Heart right ventricle (tissue), 16 donors: ENCODE measurements at regions not wholly inside any gene's neighbourhood (a gene's known extent, or its start where the extent isn't known, plus 50 kb on each side); places are given as distances from the start of the nearest gene placed in this dataset.

Experiments
- ATAC-seq, 8 donors: fragments of 200-7000 bp; cut with Tn5 transposase; one replicate each; pipeline ENCODE4 v1.9.1; 2020; ENCODE audit warnings: mild to moderate bottlenecking in 8 of 8, moderate library complexity in 8 of 8, moderate number of reproducible peaks in 1 of 8
- DNase-seq, 2 donors: peaks; one replicate each; pipeline ENCODE4 v3.0.0-alpha.2; 2020
- H3K27ac ChIP-seq, 10 donors: fragments of 200-600 bp; sonication (generic) in 2 of 10; one replicate each; pipeline versions ENCODE4 v1.5.0 to v1.8.0; 2020 to 2022; ENCODE audit warnings: mild to moderate bottlenecking in 3 of 10
- H3K27me3 ChIP-seq, 7 donors: fragments of 200-600 bp; one replicate each; pipeline ENCODE4 v1.8.0; 2021 to 2022; ENCODE audit warnings: mild to moderate bottlenecking in 2 of 7
- H3K36me3 ChIP-seq, 9 donors: fragments of 200-600 bp; sonication (generic) in 1 of 9; one replicate each; pipeline versions ENCODE4 v1.5.0 to v1.8.0; 2020 to 2022; ENCODE audit warnings: mild to moderate bottlenecking in 2 of 9
- H3K4me1 ChIP-seq, 9 donors: fragments of 200-600 bp; sonication (generic) in 1 of 9; one replicate each; pipeline versions ENCODE4 v1.5.0 to v1.8.0; 2020 to 2022; ENCODE audit warnings: mild to moderate bottlenecking in 4 of 9
- H3K4me3 ChIP-seq, 10 donors: fragments of 200-600 bp; sonication (generic) in 2 of 10; one replicate each; pipeline versions ENCODE4 v1.5.0 to v1.8.0; 2020 to 2022; ENCODE audit warnings: mild to moderate bottlenecking in 7 of 10, moderate library complexity in 2 of 10
- H3K9me3 ChIP-seq, 11 donors: fragments of 200-600 bp in 10 of 11; sonication (generic) in 2 of 11; one replicate each; pipeline versions ENCODE4 v1.5.0 to v1.8.0; 2013 to 2022; ENCODE audit warnings: mild to moderate bottlenecking in 2 of 11, control low read depth in 1 of 11, moderate library complexity in 1 of 11
- CTCF ChIP-seq, 9 donors: fragments of 200-600 bp; sonication (generic) in 2 of 9; IDR thresholded peaks; one replicate each; pipeline versions ENCODE4 v1.5.0 to v1.8.0; 2021 to 2022; ENCODE audit warnings: antibody characterized with exemption in 9 of 9, mild to moderate bottlenecking in 5 of 9, moderate library complexity in 1 of 9
- WGBS, 2 donors: extraction: QIAGEN DNeasy Blood & Tissue Kit; methylation state at CpG; one replicate each; pipeline ENCODE4 v1.1.7; 2013; ENCODE audit warnings: inconsistent platforms in 1 of 2; 5-methylcytosine and 5-hydroxymethylcytosine counted together
- intact Hi-C, 10 donors: fragments of 100-400 bp; cut with DNase I; formaldehyde crosslinking; loops; one replicate each; pipeline versions ENCODE4 v1.11.1 to v1.14.2; 2022
- donor health status: Arrhythmogenic right ventricular cardiomyopathy.
- donor health status: ischemic (EF 13 %, LVEDD 7.1; RV severe dilation, severe dysfunction).
- donor health status: healthy with polysubstance abuse.
- donor health status: DM: no; HTN: yes; CAD: no.
- donor health status: DM: no; HTN: no; CAD: no.
- donor health status: ischemic (EF 25% LVEDD 6.9; RV normal size, moderate dysfunction).
- donor health status: ischemic (EF 25% LVEDD 5.7; RV mildly dilated, moderate dysfunction).
- donor health status: healthy.
- donor health status: DM: yes; HTN: yes; CAD: no.
- donor health status: Ischemic cardiomyopathy.
- donor health status: ischemic (EF 35%, LVEDD 5.7; RV mildly dilated, moderate dysfunction).
- donor health status: nonischemic (EF 11% LVEDD 7.7; RV severe dilation, severe dysfunction).
- donor health status: DM: yes; HTN: yes; CAD: no.
- donor health status: PGD.
- donor health status: ischemic (EF 29% LVEDD 5.4; RV normal size, mild dysfunction).
- donor health status: nonischemic (EF 23%, LVEDD 6.1; RV moderate dilation, normal function).

- ATAC-seq (peak in 1 of 8 donors; percentile 19), DNase-seq (no peak)
- WGBS, 2 donors: 69 to 71% methylated on average over 6 of the region's 6 CpGs
- Histone ChIP-seq H3K27me3 (no peaks in the 10 kb centered on the region), H3K4me3 (no peak overlapping the region), H3K36me3 (no peaks in the 10 kb centered on the region), H3K4me1 (peaks cover 0 to 4% (median 0%) of the 10 kb centered on the region in 9 donors), H3K9me3 (no peaks in the 10 kb centered on the region), H3K27ac (no peak overlapping the region)
- TF ChIP-seq CTCF (IDR thresholded peaks at IDR 0.05): no peak
- intact Hi-C loops: no loop called here
These were observed 498.2 kb downstream of the IRS2 start for GRCh38 chr13:109288151-109288709.

- H3K27me3 ChIP-seq: no peaks in the 10 kb centered on the region
- DNase-seq: no peak
- H3K9me3 ChIP-seq: no peaks in the 10 kb centered on the region
- H3K4me3 ChIP-seq: no peak overlapping the region
- TF ChIP-seq CTCF (IDR thresholded peaks at IDR 0.05): no peak
- H3K27ac ChIP-seq: no peak overlapping the region
- peaks cover 0 to 4% (median 0%) of the 10 kb centered on the region in 9 donors for H3K4me1 ChIP-seq
- H3K36me3 ChIP-seq: no peaks in the 10 kb centered on the region
- ATAC-seq: no peak
- intact Hi-C loops: no loop called here
These were observed 498.8 kb downstream of the IRS2 start for GRCh38 chr13:109287553-109287952.

- intact Hi-C loops: no loop called here
- WGBS, 2 donors: 92 to 93% methylated on average over 2 of the region's 2 CpGs
- no peaks in the 10 kb centered on the region for H3K36me3 ChIP-seq
- H3K27me3 ChIP-seq: no peaks in the 10 kb centered on the region
- no peak overlapping the region for H3K27ac ChIP-seq
- peaks cover 0 to 5% (median 0%) of the 10 kb centered on the region in 11 donors for H3K9me3 ChIP-seq
- peaks cover 0 to 10% (median 0%) of the 10 kb centered on the region in 9 donors for H3K4me1 ChIP-seq
- TF ChIP-seq CTCF (IDR thresholded peaks at IDR 0.05): no peak
- H3K4me3 ChIP-seq: no peak overlapping the region
- DNase-seq: no peak
- no peak for ATAC-seq
These were observed 500.8 kb downstream of the IRS2 start for GRCh38 chr13:109285586-109285985.

- Histone ChIP-seq H3K9me3 (peaks cover 0 to 7% (median 0%) of the 10 kb centered on the region in 11 donors), H3K27ac (peak overlapping the region in 9 of 10 donors; percentile 8 to 85 (median 66)), H3K27me3 (no peaks in the 10 kb centered on the region), H3K4me3 (no peak overlapping the region), H3K4me1 (peaks cover 0 to 10% (median 0%) of the 10 kb centered on the region in 9 donors), H3K36me3 (no peaks in the 10 kb centered on the region)
- no peak for TF ChIP-seq CTCF (IDR thresholded peaks at IDR 0.05)
- intact Hi-C loops: no loop called here
- ATAC-seq (peak in 5 of 8 donors; percentile 5 to 31 (median 13)), DNase-seq (no peak)
- 75 to 79% methylated on average over 11 of the region's 11 CpGs for WGBS, 2 donors
These were observed 504.3 kb downstream of the IRS2 start for GRCh38 chr13:109281903-109282635.
